GM04503 (cell line): ENCODE measurements at regions not wholly inside any gene's neighbourhood (a gene's known extent, or its start where the extent isn't known, plus 50 kb on each side); places are given as distances from the start of the nearest gene placed in this dataset.
A peak's percentile ranks its signal among the peaks of the same experiment; 100 is the strongest.
"Not testable (repeated sequence)": the region's sequence is repeated elsewhere in the genome, so short reads cannot be mapped to it uniquely, and the experiment has no call there.

ENCODE experiments used
- DNase-seq: peaks from one replicate; pipeline ENCODE4 v3.0.0-alpha.2; 2012; ENCODE audit warnings: low read depth

GRCh38 chr5:72692651-72693442, 123.6 kb upstream of the TNPO1 start:
- DNase-seq = peak; percentile 21

- DNase-seq = peak; percentile 27
Observed at GRCh38 chr5:72692231-72692637, 124.2 kb upstream of the TNPO1 start.

DNA sequence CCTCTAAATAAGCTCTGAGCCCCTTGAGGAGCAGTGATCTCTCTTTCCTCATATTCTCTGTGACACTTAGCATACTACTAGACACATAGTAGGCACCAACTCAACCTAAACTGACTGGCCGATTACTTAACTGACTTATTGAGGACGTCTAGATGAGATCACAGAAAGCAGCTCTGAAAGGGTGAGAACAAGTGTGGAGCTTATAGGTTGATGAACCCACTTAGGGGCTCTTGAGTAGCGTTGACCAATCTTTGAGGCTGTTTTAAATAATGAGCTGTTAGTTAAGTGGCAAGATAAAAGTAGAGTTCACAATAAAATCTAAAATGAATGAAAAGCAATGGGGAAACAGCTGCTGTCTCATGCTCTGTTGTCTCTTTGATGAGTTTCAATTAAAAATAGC, 124.7 kb upstream of the TNPO1 start:
- DNase-seq = no peak

GRCh38 chr5:72688916-72689315, 127.5 kb upstream of the TNPO1 start:
- DNase-seq = no peak

DNA sequence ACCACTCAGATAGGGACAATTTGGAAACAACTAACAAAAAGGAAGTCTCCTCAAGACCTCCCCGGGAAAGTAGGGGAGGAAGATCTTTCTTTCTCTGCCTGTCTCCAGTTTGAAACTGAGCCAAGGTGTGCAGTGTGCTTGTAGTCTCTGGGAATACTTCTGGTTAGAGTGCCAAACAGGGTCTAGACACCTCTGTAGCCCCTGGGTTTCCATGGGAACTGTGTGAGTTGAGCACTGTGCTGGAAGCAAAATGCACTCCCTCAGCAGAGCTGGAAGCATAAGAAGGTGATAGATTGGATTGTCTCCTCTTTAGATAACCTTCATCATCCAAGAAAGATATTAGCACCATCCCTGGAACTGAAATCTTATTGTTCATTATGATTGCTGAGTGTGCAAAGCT, 129.2 kb upstream of the TNPO1 start:
- DNase-seq = no peak

DNA sequence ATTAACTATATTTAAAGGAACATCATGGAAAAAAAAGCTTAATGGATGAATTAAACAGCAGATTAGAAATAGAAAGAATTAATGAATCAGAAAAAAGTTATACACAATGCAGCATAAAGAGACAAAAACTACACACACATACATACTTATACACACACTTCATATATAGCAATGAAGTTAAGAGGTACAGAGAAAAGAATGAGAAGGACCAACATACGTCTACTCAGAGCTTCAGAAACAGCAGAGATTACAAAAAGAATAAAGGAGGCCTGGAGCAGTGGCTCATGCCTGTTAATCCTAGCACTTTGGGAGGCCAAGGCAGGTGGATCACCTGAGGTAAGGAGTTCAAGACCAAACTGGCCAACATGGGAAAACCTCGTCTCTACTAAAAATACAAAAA, 133.9 kb upstream of the TNPO1 start:
- DNase-seq = no peak

DNA sequence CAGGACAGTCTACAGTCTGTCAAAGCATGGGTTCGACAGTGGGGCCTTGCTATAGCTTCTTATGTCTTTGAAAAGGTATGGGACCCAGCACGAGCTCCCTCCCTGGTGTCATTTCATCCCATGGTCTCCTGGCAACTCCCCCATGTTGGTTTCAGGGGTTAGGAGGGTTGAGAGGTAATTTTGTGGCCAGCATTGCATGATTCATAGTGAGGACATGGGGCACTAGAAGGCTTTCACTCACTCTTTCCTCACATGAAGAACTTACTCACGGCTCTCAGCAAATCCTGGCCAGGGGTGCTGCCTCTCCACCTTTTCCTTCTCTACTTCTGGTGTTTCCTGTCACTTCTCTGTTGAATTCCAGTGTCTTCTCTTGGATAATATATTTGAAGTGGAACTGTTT, 134.7 kb upstream of the TNPO1 start:
- no peak for DNase-seq

GRCh38 chr5:72677447-72677846, 139.0 kb upstream of the TNPO1 start:
- DNase-seq = no peak

- not testable (repeated sequence) for DNase-seq
Observed at GRCh38 chr5:72676831-72677230, 139.6 kb upstream of the TNPO1 start.

DNA sequence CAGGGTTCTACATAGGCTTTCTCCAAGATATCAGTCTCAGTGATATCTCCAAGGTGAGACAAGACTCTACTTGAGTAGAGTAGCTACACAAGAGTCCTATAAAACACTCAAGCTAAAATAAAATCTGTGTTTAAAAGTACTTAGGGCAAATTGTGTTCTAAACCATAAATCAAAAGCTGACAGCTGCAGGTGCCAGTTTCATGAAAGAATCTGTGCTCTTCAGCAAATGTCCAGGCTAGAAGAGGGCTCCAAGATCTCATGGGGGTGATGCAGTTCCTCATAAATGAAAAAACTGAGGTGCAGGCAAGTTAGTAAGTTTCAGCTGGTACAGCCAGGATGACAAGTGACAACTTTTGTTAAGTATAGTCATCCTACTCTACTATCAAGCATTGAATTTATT, 142.8 kb upstream of the TNPO1 start:
- no peak for DNase-seq

DNA sequence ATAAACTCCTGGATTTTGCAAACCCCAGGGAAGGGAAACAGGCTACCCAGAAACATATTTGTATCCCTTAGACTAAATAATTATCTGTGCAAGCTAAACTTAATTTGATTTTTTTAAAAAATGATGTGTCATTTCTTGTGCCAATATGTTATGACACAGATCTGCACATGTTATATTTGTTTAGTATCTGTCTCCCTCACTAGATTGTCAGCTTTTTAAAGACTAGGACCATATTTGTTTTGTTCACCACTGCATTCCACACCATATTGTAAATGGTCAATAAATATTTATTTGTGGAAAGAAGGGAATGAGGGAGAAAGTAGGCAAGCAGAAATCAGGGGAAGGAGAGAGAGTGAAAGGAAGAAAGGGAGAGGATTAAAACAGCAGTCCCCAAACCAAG, 143.3 kb upstream of the TNPO1 start:
- DNase-seq = no peak

DNA sequence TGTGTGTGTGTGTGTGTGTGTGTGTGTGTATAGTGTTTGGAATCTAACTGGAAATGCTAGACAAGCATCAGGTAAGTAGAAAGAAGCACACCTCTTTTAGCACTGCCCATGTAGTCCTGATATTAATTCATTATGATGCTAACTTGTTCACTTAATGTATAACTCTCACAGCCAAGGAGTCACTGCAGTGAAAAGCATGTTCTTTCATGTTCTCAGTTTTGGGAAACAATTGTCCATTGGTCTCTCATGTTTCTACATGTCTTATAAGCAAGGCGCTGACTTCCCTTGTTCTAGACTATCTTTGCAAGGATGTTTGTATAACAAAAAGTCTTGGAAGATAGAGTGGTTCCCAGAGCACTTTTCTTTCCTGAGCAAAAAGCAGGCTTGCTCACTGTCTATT, 148.8 kb upstream of the TNPO1 start:
- no peak for DNase-seq

GRCh38 chr5:72662936-72663335, 153.5 kb upstream of the TNPO1 start:
- DNase-seq = no peak

GRCh38 chr5:72662305-72662704, 154.2 kb upstream of the TNPO1 start:
- no peak for DNase-seq

DNA sequence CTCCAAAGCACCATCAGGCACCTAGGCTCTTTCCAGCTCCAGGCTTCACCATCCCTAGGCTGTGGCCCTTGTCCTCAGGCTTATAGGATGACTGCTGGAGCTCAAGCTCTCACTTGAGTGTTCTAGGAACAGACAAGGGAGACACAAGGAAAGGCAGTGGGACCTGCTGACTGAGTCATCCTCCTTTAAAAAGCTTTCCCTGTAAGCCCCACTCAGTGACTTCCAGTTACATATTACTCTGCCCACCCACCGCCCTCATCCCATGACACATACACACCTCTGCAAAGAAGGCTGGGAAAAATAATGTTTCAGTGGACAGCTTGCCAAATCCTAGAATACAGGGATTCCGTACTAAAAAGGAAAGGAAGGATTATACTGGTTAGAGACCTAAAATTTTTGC, 154.2 kb upstream of the ZNF366 start:
- DNase-seq = no peak

- no peak for DNase-seq
Observed at GRCh38 chr5:72659726-72660125, 152.5 kb upstream of the ZNF366 start.

DNA sequence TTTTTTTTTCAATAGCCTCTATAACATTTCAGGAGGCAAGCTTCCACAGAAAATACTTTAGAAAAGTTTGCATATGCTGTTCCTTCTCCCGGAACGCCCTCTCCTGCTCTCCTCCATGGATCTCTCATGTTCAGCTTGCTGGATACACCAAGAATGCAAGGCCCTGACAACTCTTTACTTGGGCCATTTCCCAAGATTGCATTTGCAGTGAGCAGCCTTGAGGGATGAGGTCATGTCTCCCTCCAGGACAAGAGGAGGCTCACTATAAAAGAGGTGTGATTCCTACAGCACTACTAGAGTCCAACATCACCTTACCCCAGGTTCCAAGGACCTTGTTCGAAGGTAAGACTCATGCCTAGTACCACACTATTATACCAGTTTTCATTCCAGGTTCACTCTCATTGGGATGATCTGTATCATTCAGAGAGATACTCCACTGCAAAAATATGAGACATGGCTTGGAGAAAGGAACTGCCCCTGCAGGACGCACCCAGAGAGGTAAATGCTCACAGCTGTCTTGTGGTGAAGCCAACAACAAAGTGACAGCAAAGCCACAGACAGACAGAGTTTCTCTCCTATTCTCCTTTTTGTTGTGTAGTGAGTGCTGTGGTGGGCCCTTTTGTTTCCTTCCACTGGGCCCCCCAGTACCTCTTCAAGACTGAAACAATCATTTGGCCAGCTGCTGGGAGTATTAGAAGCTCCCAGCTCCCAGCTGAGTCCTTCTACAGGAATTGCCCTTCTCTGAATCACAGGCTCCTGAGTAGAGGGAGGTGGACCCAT, 151.7 kb upstream of the ZNF366 start:
- DNase-seq = peak; percentile 40

DNA sequence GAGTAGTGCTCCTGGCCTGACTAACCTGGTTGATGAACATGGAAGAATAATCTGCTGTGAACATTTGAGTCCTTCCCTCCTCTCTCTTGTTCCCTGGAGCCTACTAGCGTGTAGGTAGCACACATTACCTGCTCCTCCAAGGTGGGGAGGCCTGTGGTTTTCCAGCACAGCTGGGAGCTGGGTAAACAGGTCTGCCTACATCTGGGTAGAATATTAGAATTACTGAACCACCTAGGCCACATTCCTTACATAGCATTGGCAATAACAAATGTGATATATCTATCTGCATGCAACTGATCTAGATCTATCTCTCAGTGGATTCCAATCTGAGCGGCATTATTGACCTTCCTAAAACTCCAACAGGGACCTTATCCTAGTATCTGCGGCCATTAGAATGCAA, 151.0 kb upstream of the ZNF366 start:
- DNase-seq = no peak

DNA sequence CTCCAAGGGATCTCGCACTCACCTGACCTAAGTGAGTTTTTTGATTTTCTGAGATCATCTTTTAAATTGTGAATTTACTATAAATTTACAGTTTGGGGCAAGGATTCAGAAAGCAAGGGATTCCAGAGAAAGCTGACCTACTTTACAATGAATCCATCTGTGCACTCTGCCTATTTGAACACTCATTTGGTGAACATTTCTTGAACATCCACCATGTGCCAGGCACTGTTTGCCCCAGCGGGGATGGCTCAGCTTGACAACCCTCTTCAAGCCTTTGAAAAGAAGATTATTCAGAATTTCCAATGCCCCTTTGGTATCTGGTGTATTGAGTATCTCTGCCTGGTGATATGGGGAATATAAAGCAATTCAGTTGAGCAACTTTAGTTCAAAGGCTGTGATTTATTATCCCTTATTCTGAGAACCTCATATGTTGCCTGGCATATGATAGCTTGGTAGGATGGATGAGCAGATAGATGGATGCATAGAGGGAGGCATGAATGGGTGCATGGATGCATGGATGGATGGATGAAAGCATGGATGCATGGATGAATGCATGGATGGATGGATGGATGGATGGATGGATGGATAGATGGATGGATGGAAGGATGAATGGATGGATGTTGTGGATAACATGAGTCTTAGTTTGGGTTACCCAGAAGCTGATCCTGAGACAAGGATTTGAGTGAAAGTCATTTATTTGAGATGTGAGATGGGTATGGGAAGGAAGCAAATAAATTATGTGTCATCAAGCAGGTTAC, 149.7 kb upstream of the ZNF366 start:
- no peak for DNase-seq

DNA sequence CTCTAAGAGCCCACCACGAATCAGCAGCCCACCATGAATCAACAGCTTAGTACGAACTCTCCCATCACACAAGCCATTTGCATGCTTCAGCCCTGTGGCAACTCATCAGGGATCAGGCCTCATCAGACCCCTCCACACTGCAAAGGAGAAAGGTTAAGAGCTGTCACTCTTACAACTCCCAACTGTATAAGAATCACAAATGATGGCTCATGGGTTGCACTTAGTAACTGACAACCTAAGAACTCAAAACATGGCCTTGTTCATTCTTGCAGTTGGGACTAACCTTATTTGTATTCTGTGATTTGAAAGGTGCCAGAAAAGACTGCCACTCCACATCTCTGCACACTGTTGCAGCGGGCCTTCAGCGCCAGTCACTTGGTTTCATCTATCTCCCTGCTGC, 149.1 kb upstream of the ZNF366 start:
- DNase-seq = no peak

GRCh38 chr5:72654231-72654630, 147.0 kb upstream of the ZNF366 start:
- DNase-seq = no peak

DNA sequence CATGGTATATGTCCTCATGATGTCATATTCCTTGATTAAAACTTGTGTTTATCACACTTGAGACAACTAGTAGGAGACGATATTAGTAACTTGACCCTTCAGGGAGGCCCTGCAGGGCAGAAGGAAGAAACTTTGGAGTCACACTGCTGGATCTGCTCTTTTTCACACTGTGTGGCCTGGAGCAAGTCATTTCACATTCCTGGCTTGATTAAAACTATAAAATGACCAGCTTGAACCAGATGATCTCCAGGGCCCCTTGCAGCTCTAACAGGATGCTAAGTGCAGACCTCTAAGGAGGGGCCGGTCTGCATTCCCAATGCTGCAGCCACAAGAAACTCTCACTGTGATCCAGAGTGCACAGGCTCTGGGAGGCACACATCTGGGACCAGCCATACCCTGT, 146.4 kb upstream of the ZNF366 start:
- DNase-seq = no peak

- no peak for DNase-seq
Observed at GRCh38 chr5:72651779-72652178, 144.6 kb upstream of the ZNF366 start.
